Pancreas (tissue), 10 donors: ENCODE measurements at regions not wholly inside any gene's neighbourhood (a gene's known extent, or its start where the extent isn't known, plus 50 kb on each side); places are given as distances from the start of the nearest gene placed in this dataset.

ENCODE experiments used
- ATAC-seq, 4 donors: fragments of 200-7000 bp; cut with Tn5 transposase; one replicate each; pipeline versions ENCODE4 v1.8.0 to v1.9.1; 2020; ENCODE audit warnings: mild to moderate bottlenecking in 4 of 4, moderate library complexity in 4 of 4
- DNase-seq, 6 donors: peaks; one replicate each; pipeline ENCODE4 v3.0.0-alpha.2; 2020
- FAIRE-seq: peaks from 2 replicates; lab custom pipeline; 2012; peaks lifted over from hg19 to GRCh38; lab: Jason Lieb, UNC
- H3K27ac ChIP-seq, 4 donors: fragments of 200-600 bp; sonication (generic); 1 replicate in 3 of 4; 2 replicates in 1 of 4; pipeline versions ENCODE4 v1.5.0 to v1.8.0; 2020
- H3K27me3 ChIP-seq, 4 donors: fragments of 200-600 bp; one replicate each; pipeline ENCODE4 v1.8.0; 2021
- H3K36me3 ChIP-seq, 3 donors: fragments of 200-600 bp; sonication (generic) in 1 of 3; one replicate each; pipeline versions ENCODE4 v1.5.0 to v1.8.0; 2020 to 2021
- H3K4me1 ChIP-seq, 3 donors: fragments of 200-600 bp; one replicate each; pipeline ENCODE4 v1.8.0; 2021
- H3K4me3 ChIP-seq, 4 donors: fragments of 200-600 bp; sonication (generic) in 2 of 4; one replicate each; pipeline versions ENCODE4 v1.5.0 to v1.8.0; 2020 to 2021
- H3K9me3 ChIP-seq, 4 donors: fragments of 200-600 bp; one replicate each; pipeline ENCODE4 v1.8.0; 2021
- CTCF ChIP-seq, 4 donors: fragments of 200-600 bp; sonication (generic) in 3 of 4; IDR thresholded peaks; one replicate each; pipeline versions ENCODE4 v1.5.0 to v1.8.0; 2021; ENCODE audit warnings: antibody characterized with exemption in 4 of 4
- WGBS, 2 donors: extraction: QIAGEN DNeasy Blood & Tissue Kit; methylation state at CpG; one replicate each; pipeline ENCODE4 v1.1.7; 2013; 5-methylcytosine and 5-hydroxymethylcytosine counted together
- intact Hi-C, 3 donors: fragments of 100-400 bp; cut with DNase I; formaldehyde crosslinking; loops; one replicate each; pipeline versions ENCODE4 v1.11.1 to v1.14.2; 2022
- donor health status: healthy with polysubstance abuse.
- donor health status: DM: no; HTN: no; CAD: no; lungs with moderate emphysema.
- donor health status: DM: no; HTN: no; CAD: no.
- donor health status: control.
- donor health status: control.
- donor health status: Bipolar disorder and iron deficiency.
- donor health status: DM: yes; HTN: yes; CAD: no.
- donor health status: DM: no; HTN: no; CAD: no.
- donor health status: DM: no; HTN: no; CAD: no.
- donor health status: DM: yes; HTN: yes; CAD: no.

DNA sequence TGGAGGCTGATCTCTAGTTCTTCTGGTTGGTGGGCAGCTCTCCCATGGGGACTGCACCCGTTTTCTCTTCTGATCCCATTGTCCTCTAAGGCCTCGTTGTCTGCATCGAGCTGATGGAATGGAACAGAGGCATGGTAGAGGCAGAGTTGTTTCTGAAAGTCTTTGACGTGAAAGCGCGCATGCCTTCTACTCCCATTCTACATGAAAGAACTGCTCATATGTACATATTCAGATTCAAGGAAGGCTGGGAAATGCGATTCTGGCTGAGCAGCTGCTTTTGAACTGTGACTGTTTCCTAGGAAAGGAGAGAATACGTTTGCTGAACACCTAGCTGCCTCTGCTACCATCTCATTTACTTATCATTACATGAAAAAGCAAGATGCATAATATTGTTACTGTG is 815.2 kb downstream of the QKI start:
- 73 to 76% methylated on average over 8 of the region's 8 CpGs for WGBS, 2 donors
- Histone ChIP-seq H3K36me3 (no peaks in the 10 kb centered on the region), H3K27me3 (no peaks in the 10 kb centered on the region), H3K9me3 (no peaks in the 10 kb centered on the region), H3K4me3 (no peak overlapping the region), H3K27ac (no peak overlapping the region), H3K4me1 (no peaks in the 10 kb centered on the region)
- ATAC-seq (no peak), FAIRE-seq (no peak), DNase-seq (no peak)
- no peak for TF ChIP-seq CTCF (IDR thresholded peaks at IDR 0.05)
- intact Hi-C loops, result no loop called here

GRCh38 chr6:164227952-164228522 is 813.5 kb downstream of the QKI start:
- 35 to 38% methylated on average over 17 of the region's 17 CpGs for WGBS, 2 donors
- Histone ChIP-seq H3K27ac (no peak overlapping the region), H3K36me3 (no peaks in the 10 kb centered on the region), H3K27me3 (no peaks in the 10 kb centered on the region), H3K4me3 (no peak overlapping the region), H3K9me3 (no peaks in the 10 kb centered on the region), H3K4me1 (no peaks in the 10 kb centered on the region)
- intact Hi-C loops, result no loop called here
- DNase-seq (peak in 5 of 6 donors; percentile 16 to 37 (median 23)), ATAC-seq (peak in 2 of 4 donors; percentile 73 to 80), FAIRE-seq (no peak)
- TF ChIP-seq CTCF (IDR thresholded peaks at IDR 0.05), result no peak

DNA sequence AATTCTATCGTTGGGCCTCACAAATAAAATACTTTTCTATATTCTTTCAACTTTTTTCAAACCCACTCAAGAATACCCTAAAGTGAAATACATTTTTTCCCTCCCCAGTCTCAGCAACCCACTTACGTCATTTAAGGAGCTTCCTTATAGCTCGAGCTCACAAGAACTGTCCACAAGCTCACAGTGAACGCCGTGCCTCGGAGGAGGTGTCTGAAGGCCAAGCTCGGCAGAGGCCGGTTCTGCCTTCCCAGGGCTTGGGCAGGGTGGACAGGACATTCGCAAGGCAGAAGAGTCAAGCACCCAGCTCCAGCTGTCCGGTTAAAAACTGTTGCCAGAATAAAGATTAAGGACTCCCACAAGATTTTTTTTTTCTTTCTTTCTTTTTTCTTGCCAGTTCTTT is 802.3 kb downstream of the QKI start:
- Histone ChIP-seq H3K9me3 (no peaks in the 10 kb centered on the region), H3K4me1 (no peaks in the 10 kb centered on the region), H3K27ac (no peak overlapping the region), H3K4me3 (no peak overlapping the region), H3K36me3 (no peaks in the 10 kb centered on the region), H3K27me3 (no peaks in the 10 kb centered on the region)
- no peak for ATAC-seq
- FAIRE-seq, result no peak
- intact Hi-C loops, result no loop called here
- no peak for TF ChIP-seq CTCF (IDR thresholded peaks at IDR 0.05)
- DNase-seq, result no peak
- WGBS, 2 donors, result 73 to 79% methylated on average over 10 of the region's 10 CpGs

DNA sequence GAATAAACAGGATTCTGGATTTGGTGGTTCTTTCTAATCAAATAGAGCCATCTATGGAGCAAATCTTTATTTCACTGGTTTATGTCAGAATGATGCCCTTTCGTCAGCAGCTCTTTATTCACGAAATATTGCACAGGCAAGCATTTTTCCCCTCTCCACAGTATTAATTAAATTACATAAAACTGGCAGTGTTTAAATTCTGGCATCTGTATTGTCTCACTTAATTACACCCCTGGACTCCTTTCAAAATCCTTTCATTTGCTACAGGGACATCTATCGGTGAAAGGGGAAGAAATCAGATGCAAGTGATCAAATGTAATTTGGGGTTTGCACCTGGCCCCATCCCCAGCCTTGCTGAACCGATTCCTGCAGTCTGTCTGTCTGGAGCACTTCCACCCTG is 801.9 kb downstream of the QKI start:
- no peaks in the 10 kb centered on the region for H3K9me3 ChIP-seq
- no peaks in the 10 kb centered on the region for H3K4me1 ChIP-seq
- no peak overlapping the region for H3K4me3 ChIP-seq
- no peak for TF ChIP-seq CTCF (IDR thresholded peaks at IDR 0.05)
- FAIRE-seq (no peak), DNase-seq (no peak), ATAC-seq (no peak)
- H3K36me3 ChIP-seq, result no peaks in the 10 kb centered on the region
- intact Hi-C loops, result no loop called here
- no peak overlapping the region for H3K27ac ChIP-seq
- WGBS, 2 donors, result 58 to 67% methylated on average over 4 of the region's 4 CpGs
- no peaks in the 10 kb centered on the region for H3K27me3 ChIP-seq

DNA sequence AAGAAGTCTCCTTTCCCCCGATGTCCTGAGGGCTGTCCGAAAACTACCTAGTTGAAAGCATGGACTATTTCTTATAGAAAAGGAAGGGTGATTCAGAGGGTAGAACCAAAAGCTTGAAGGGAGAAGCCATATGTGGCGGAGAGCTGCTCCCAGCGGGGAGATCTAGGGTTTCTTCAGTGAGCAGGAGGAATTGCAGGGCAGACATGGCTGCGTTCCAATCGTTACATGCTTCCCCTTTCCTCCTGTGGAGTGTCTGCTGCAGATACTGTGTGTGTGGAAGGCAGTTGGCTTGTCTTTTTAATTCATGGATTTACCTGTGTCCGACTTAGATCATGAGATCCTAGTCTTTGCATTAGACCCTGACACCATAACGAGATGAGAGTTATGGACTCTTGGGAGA is 799.5 kb downstream of the QKI start:
- Histone ChIP-seq H3K4me3 (no peak overlapping the region), H3K4me1 (no peaks in the 10 kb centered on the region), H3K27me3 (no peaks in the 10 kb centered on the region), H3K27ac (no peak overlapping the region), H3K9me3 (no peaks in the 10 kb centered on the region), H3K36me3 (no peaks in the 10 kb centered on the region)
- WGBS, 2 donors, result 60 to 70% methylated on average over 8 of the region's 8 CpGs
- FAIRE-seq (no peak), DNase-seq (no peak), ATAC-seq (no peak)
- no peak for TF ChIP-seq CTCF (IDR thresholded peaks at IDR 0.05)
- intact Hi-C loops, result no loop called here
